ENCODE measurements at regions not wholly inside any gene's neighbourhood (a gene's known extent, or its start where the extent isn't known, plus 50 kb on each side); places are given as distances from the start of the nearest gene placed in this dataset.

DNA sequence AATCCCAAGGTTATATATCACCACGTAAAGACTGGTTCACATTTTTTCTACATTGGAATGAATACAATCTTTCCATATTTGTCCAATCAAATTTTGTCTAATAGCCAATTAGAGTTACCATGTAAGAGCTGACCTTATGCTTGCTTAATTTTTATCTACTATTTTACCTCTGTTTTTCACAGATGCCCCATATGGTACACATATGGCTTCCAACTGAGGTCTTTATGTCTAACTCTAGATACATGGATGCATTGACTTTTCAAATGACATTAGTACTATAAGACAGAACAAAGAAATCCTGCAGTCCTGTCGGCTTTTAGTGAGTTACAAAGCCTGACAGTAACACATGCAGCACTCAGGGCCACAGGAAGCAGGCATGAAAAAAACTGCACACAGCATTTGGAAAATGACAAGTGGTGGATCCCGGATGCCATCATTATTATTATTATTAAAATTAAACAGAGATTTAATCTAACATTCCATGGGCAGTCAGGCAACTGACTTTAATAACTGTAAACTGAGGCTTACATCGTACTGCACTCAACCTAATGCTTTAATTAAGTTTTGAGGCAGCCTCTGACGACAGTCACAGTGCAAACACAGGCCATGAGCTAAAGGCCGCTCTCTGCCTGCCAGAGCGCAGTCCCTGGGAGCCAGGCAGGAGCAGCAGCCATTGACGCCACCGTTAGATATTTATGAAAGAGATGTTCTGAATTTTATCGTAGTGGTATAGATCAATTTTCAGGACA, 113.9 kb upstream of the TMCO5A start:
- H3K27ac ChIP-seq = no peak overlapping the region
- no peaks in the 10 kb centered on the region for H3K4me1 ChIP-seq
- no peak overlapping the region for H3K4me3 ChIP-seq
- no peaks in the 10 kb centered on the region for H3K9me3 ChIP-seq
- H3K36me3 ChIP-seq (ENCODE audit: low read depth, missing control alignments) = no peaks in the 10 kb centered on the region
- DNase-seq = no peak
- no peak for TF ChIP-seq POLR2A (IDR thresholded peaks at IDR 0.05)
- TF ChIP-seq, protein P1, sequence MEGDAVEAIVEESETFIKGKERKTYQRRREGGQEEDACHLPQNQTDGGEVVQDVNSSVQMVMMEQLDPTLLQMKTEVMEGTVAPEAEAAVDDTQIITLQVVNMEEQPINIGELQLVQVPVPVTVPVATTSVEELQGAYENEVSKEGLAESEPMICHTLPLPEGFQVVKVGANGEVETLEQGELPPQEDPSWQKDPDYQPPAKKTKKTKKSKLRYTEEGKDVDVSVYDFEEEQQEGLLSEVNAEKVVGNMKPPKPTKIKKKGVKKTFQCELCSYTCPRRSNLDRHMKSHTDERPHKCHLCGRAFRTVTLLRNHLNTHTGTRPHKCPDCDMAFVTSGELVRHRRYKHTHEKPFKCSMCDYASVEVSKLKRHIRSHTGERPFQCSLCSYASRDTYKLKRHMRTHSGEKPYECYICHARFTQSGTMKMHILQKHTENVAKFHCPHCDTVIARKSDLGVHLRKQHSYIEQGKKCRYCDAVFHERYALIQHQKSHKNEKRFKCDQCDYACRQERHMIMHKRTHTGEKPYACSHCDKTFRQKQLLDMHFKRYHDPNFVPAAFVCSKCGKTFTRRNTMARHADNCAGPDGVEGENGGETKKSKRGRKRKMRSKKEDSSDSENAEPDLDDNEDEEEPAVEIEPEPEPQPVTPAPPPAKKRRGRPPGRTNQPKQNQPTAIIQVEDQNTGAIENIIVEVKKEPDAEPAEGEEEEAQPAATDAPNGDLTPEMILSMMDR (IDR thresholded peaks at IDR 0.05) = no peak
- intact Hi-C loops (cut with DNase I; ENCODE audit: low total_unique reads) = no loop called here
- WGBS, 2 donors = 89 to 92% methylated on average over 10 of the region's 10 CpGs
- no peaks in the 10 kb centered on the region for H3K27me3 ChIP-seq

- 78 to 90% methylated on average over 10 of the region's 10 CpGs for WGBS, 2 donors
- Histone ChIP-seq H3K27ac (no peak overlapping the region), H3K27me3 (no peaks in the 10 kb centered on the region), H3K36me3 (ENCODE audit: low read depth, missing control alignments) (no peaks in the 10 kb centered on the region), H3K4me1 (no peaks in the 10 kb centered on the region), H3K4me3 (no peak overlapping the region), H3K9me3 (no peaks in the 10 kb centered on the region)
- intact Hi-C loops (cut with DNase I; ENCODE audit: low total_unique reads) = no loop called here
- DNase-seq = no peak
- TF ChIP-seq POLR2A (IDR thresholded peaks at IDR 0.05) = no peak
Observed at GRCh38 chr15:37823601-37824275, 110.7 kb upstream of the TMCO5A start.

DNA sequence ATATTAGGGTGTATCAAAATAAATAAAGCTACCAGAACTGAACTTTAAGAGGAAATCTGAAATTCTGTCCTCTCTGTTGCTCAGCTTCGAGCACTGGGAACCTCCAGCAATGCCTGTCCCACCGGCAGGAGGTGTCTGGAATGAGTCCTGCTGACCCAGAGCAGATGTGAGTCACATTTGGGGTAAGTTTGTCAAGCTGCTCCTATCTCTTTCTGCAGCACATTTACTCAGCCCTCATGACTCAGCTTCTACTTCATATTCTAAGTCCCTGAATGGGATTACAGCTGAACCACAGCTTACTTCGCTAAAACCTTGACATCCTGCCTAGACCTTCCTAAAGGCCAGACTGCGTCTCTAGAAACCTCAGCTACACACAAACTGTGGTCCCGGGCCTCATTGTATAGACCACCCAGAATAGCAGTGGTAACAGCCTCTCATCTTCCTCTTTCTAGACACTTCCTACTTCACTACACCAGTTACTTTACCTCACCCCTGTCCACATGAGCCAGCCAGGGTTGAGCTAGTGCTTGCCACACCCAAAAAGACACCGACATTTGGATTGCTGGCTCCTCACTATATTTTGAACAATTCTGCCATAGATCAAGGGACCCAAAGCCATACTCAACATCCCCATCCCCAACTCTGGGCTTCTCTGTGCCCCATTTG, 109.6 kb upstream of the TMCO5A start:
- H3K36me3 ChIP-seq (ENCODE audit: low read depth, missing control alignments) = no peaks in the 10 kb centered on the region
- no peaks in the 10 kb centered on the region for H3K9me3 ChIP-seq
- H3K4me3 ChIP-seq = no peak overlapping the region
- TF ChIP-seq POLR2A (IDR thresholded peaks at IDR 0.05) = no peak
- TF ChIP-seq, protein P1 (IDR thresholded peaks at IDR 0.05) = no peak
- H3K27me3 ChIP-seq = no peaks in the 10 kb centered on the region
- 62 to 79% methylated on average over 6 of the region's 6 CpGs for WGBS, 2 donors
- H3K27ac ChIP-seq = no peak overlapping the region
- no peaks in the 10 kb centered on the region for H3K4me1 ChIP-seq
- no peak for DNase-seq
- intact Hi-C loops (cut with DNase I; ENCODE audit: low total_unique reads) = no loop called here

GRCh38 chr15:37837276-37837675, 97.2 kb upstream of the TMCO5A start:
- H3K36me3 ChIP-seq (ENCODE audit: low read depth, missing control alignments) = no peaks in the 10 kb centered on the region
- no peak for DNase-seq

DNA sequence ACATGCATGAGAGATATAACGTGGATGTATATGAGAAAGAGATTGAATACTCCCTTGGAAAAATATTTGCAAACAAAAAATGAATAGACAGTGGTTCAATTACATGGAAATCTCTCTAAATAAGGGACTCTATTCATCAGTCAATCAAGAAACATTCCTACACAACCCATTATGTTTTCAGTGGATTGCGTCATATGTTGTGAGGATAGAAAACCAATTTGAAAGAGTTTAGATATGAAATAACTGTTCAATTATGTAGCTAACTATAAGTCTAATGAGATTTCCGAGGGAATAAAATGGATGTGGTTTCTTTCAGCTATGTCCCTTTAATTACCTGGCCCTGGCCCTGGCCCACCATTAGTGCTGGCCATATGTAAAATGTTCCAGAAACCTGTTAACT, 86.7 kb upstream of the TMCO5A start:
- Histone ChIP-seq H3K9me3 (no peaks in the 10 kb centered on the region), H3K27ac (no peak overlapping the region), H3K4me3 (no peak overlapping the region), H3K4me1 (no peaks in the 10 kb centered on the region), H3K27me3 (no peaks in the 10 kb centered on the region), H3K36me3 (ENCODE audit: low read depth, missing control alignments) (no peaks in the 10 kb centered on the region)
- intact Hi-C loops (cut with DNase I; ENCODE audit: low total_unique reads) = no loop called here
- no peak for TF ChIP-seq POLR2A (IDR thresholded peaks at IDR 0.05)
- TF ChIP-seq, protein P1 (IDR thresholded peaks at IDR 0.05) = no peak
- 88 to 92% methylated on average over 3 of the region's 3 CpGs for WGBS, 2 donors
- no peak for DNase-seq

More at GRCh38 chr15:37837276-37837675, 97.2 kb upstream of the TMCO5A start:
- H3K27me3 ChIP-seq = no peaks in the 10 kb centered on the region
- H3K9me3 ChIP-seq = no peaks in the 10 kb centered on the region
- TF ChIP-seq, protein P1 (IDR thresholded peaks at IDR 0.05) = no peak
- no peak for TF ChIP-seq POLR2A (IDR thresholded peaks at IDR 0.05)
- H3K4me3 ChIP-seq = no peak overlapping the region
- no peaks in the 10 kb centered on the region for H3K4me1 ChIP-seq
- intact Hi-C loops (cut with DNase I; ENCODE audit: low total_unique reads) = no loop called here
- no peak overlapping the region for H3K27ac ChIP-seq
- 37 to 45% methylated on average over 3 of the region's 3 CpGs for WGBS, 2 donors

Measured in testis (tissue), 2 donors.